HL-60 (cell line): ENCODE measurements at regions not wholly inside any gene's neighbourhood (a gene's known extent, or its start where the extent isn't known, plus 50 kb on each side); places are given as distances from the start of the nearest gene placed in this dataset.

Source experiments
- DNase-seq, 2 experiments: peaks; one replicate each; pipeline ENCODE4 v3.0.0-alpha.2; 2010 to 2020; ENCODE audit warnings: low read depth in 1 of 2, low spot score in 1 of 2
- H3K27ac ChIP-seq: fragments of 250-450 bp; sonication (Bioruptor Pico); replicated peaks from 2 replicates; pipeline ENCODE4 v1.5.1; 2020; ENCODE audit warnings: mild to moderate bottlenecking, moderate library complexity
- H3K27me3 ChIP-seq: fragments of 250-450 bp; sonication (Bioruptor Pico); 2 replicates; pipeline ENCODE4 v1.5.1; 2021; ENCODE audit warnings: mild to moderate bottlenecking, moderate library complexity; ENCODE audit not compliant: insufficient read depth, poor library complexity, severe bottlenecking
- H3K4me3 ChIP-seq: replicated peaks from 2 replicates; pipeline ENCODE4 v1.5.1; 2011; ENCODE audit warnings: mild to moderate bottlenecking, control low read depth, low read length; ENCODE audit not compliant: insufficient read depth
- CTCF ChIP-seq: IDR thresholded peaks from one replicate; pipeline ENCODE4 v1.5.1; 2011; ENCODE audit warnings: low read length, control low read depth, inconsistent platforms; ENCODE audit not compliant: insufficient read depth
- GABPA ChIP-seq: IDR thresholded peaks from 2 replicates; pipeline ENCODE4 v1.6.1; 2012; ENCODE audit warnings: low read depth
- POLR2AphosphoS5 ChIP-seq: IDR thresholded peaks from 2 replicates; pipeline ENCODE4 v1.6.1; 2012; ENCODE audit warnings: low read depth
- REST ChIP-seq: IDR thresholded peaks from 2 replicates; pipeline ENCODE4 v1.6.1; 2012; ENCODE audit warnings: low read depth; ENCODE audit not compliant: insufficient replicate concordance
- SPI1 ChIP-seq: IDR thresholded peaks from 2 replicates; pipeline ENCODE4 v1.6.1; 2012; ENCODE audit warnings: low read depth, mild to moderate bottlenecking, borderline replicate concordance

- no peak overlapping the region for H3K4me3 ChIP-seq
- no peak overlapping the region for H3K27ac ChIP-seq
- no peak for TF ChIP-seq POLR2AphosphoS5
- TF ChIP-seq CTCF: no peak
- TF ChIP-seq SPI1: no peak
- no peak for TF ChIP-seq REST
- no peak for TF ChIP-seq GABPA
- DNase-seq: no peak
- H3K27me3 ChIP-seq: no peaks in the 10 kb centered on the region
These were observed 724.6 kb upstream of the ADAMTS5 start for GRCh38 chr21:27691516-27691915.

- no peaks in the 10 kb centered on the region for H3K27me3 ChIP-seq
- no peak for DNase-seq
- H3K4me3 ChIP-seq: no peak overlapping the region
- no peak overlapping the region for H3K27ac ChIP-seq
- TF ChIP-seq CTCF: no peak
- TF ChIP-seq SPI1: no peak
- TF ChIP-seq REST: no peak
- TF ChIP-seq GABPA: no peak
- TF ChIP-seq POLR2AphosphoS5: no peak
These were observed 724.1 kb upstream of the ADAMTS5 start for GRCh38 chr21:27691006-27691405.

- no peak for TF ChIP-seq POLR2AphosphoS5
- no peak for TF ChIP-seq REST
- no peak for TF ChIP-seq GABPA
- TF ChIP-seq SPI1: no peak
- no peak for TF ChIP-seq CTCF
- H3K4me3 ChIP-seq: no peak overlapping the region
- no peaks in the 10 kb centered on the region for H3K27me3 ChIP-seq
- DNase-seq: no peak
- H3K27ac ChIP-seq: no peak overlapping the region
These were observed 723.5 kb upstream of the ADAMTS5 start for GRCh38 chr21:27690426-27690825.
